NCI-H1092 (cell line): ENCODE measurements at regions not wholly inside any gene's neighbourhood (a gene's known extent, or its start where the extent isn't known, plus 50 kb on each side); places are given as distances from the start of the nearest gene placed in this dataset.

Experiments
- DNase-seq: peaks from one replicate; lab custom pipeline; 2025; lab: John Stamatoyannopoulos, UW

DNA sequence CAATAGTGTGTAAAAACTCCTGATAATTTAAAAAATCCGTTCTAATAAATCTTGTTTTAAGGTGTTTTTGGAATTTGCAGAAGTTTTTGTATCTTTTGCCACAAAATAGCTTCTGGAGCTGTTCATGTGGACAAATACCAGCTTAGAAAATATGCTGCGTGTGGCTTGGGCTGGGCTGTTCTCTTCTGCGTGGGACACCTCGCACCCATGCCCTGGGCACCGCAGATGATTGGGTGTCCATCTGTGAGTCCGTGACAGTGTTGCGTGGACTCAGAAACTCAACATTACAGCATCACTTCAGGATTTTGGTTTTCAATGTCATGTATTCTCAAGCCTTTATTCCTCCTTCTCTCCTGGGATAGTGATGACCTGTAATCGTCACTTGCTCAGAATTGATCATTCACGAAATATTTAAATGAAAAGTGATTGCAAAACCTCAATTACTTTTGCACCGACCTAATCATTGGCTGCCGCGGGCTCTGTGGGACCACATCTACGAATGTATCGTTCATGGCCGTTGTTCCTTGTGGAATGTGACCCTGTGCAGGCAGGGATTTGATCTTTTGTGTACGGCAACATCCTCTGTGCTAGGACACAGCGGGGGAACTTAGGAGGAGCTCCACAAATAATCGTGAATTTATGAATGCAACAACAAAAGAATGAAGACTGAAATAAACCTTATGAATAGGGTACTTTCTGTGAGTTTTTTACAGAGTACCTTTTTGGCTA lies 210.3 kb upstream of the FOXF1 start:
- DNase-seq: no peak

DNA sequence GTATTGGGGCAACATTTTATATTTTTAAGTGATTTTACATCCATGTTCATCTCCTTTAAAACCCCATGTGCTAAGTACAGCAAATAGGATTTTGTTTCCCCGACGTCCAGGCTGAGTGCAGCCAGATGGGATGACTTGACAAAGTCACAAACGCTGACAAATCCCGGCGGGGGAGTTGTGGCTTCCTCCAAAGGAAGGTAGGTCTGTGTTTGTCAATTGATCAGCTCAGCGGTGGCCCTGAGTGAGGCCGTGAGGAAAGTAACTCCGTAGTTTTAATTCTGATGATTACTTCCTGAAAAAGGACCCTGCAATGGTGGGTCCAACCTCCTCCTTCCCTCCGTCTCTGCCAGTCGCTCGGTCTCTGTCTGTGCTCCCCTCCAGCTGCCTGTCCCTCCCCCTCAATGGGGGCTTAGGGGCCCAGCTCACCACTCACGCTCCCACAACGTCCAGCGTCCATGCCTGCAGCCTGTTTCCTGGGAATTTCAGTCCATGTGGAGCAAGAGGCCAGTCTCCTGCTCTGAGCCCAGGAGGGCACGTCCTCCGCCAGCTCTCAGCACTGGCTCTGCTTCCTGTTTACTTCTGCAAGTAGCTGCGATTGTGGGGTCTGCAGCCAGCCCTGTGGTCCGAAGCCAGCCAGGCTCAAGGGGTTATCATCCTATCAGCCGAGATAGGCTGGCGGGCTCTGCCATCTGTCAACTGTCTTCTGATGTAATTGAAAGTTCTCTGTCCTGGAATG lies 209.4 kb upstream of the FOXF1 start:
- DNase-seq: no peak

DNA sequence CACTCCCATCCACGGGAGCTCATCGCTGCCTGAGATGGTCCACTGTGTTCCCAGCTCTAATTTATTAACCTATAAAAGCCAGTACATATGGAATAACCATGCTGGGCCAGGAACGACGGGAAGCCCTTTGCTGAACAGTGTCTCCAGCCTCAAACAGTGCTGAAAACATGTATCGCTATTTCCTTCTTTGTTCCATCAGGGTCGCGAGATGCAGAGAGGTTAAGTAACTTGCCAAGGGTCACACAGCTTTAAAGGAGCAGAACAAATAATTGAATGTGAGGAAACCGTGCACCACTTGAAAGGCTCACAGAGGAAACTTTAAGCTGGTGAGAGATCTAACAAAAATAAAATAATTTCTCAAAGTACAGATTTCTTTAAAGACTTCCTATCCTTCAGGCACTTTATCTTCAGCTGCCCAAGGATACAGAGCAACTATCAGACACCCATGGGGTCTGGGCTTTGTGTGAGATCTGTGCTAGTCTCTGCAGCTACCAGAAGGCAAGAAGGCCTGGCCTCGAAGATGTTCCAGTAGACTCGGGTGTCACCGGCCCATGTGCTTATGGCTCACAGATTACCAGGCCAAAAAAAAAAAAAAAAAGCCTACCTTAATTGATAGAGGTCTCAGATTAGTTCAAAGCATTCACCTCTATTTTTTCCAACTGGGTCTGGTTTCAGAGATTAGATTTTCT lies 207.8 kb upstream of the FOXF1 start:
- DNase-seq: no peak

DNA sequence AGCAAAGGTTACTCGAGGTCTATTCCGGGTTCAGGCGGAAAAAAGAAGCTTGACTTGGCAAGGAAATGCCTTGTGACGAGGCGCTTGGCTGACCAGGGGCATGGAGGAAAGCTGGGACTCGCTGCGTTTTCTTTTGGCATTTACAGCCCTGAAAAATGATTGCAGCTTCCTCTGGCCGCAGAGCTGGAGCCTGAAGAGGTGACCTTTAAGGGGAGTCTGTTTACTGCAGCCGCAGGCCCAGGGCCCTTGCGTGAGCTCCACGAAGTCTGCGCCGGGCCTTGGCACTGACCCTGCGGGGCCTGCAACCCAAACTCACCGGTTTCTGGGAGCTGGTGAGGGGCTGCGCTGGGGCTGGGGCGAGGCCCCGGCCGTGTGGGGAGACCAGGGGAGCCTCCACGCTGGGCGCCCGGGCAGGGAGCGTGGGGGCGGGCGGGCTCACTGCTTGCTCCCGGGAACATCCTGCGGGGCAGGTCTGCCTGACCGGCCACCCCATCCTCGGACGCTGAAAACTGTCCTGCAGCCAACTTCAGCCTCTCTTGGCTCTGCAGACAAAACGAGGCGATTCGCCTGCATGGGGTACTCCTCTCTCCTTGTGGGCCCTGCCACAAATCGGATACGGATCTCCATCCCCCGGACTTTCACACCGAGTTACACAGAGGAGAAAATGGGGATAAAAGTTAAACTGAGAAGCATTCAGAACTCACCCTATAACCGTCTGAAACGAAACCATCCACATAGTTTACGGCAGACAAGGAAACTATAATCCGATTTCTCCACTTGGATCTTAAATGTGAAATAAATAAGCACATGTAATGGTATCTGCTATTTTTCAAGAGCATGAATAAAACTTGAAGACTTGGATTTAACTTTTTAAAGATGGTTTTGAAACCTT lies 206.3 kb upstream of the FOXF1 start:
- DNase-seq: no peak

DNA sequence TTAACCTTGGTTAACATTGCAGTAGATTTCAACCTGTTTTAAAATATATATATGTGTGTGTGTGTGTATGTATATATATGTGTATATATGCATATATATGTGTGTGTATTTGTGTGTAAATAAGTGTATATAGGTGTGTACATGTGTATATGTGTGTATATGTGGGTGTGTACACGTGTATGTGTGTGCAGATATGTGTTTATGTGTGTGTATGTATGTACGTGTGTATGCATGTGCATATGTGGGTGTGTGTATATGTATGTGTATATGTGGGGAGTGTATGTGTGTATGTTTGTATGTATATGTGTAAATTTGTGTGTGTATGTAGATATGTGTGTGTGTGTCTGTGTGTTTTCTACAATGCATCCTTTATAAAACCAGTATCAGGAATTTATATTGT lies 205.5 kb upstream of the FOXF1 start:
- DNase-seq: no peak

DNA sequence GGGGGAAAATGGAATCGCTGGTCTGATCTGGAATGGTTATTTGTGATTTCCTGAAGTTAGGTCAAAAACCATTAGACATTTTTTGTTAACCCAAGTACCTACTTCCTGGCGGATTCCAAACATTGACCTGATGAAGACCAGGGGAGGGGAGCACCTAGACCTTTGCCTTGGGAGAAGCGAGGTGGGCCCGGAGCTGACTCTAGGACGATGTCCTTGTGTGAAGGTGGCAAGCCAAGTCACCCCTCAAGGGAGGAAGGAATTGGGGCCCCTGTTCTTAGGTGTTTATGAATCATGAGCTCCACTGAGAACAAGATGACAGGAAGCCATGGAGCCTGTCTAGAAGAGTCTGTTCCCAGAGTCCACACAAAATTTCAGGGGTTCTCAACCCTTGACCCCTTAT lies 204.9 kb upstream of the FOXF1 start:
- DNase-seq: no peak

DNA sequence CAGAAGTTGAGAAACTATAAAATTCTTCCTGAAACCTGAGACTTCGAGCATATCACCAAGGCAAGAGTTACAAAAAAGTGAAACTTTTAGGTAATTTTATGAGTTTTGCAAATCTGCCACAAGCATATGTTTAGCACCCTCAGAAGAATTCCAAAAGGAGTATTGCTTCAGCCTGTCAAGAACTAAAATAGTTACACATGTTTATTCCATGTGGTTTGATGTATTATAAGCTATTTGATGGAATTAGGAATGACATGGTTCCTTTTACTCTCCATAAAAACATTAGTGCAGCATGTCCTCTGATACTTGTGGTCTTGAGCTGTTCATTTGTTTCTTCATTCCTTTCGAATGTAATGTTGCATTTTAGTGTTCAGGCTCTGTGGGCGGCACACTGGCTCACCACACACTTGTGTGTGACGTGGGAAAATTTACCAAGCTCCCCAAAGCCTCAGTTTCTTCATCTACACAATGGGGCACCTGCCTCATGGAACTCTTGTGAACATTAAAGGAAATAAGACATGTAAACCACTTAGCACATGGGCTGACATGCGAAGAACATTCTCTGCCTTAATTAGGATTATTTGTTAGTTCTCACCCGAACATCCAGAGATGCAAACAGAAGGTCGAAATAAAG lies 204.2 kb upstream of the FOXF1 start:
- DNase-seq: no peak

DNA sequence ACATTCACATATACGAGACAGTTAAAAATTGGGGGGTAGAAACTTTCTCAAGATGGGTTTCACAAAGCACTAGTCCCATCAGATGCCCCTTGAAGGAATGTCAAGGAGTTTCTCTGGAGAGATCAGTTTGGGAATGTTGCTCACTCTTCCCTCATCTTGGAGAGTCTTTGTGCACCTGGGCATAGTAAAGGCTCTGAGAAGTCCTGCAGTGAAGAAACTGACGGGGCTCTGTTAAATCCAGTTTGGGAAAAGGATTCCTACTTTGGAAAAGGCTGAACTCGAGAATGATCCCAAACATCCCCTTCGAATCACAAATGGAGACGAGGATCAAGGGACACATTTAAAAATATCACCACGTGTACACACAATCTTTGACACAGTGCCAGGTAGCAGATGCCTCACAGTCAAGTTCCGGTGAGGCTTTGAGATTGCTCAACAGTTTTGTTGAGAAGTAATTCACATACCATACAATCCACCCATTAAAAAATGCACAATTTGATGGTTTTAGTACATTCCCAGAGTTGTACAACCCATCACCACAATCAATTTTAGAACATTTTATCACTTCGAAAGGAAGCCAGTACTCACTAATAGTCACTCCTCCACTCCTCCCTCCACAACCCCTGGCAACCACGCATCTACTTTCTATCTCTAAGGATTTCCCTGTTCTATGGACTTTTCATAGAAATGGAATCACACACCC lies 203.4 kb upstream of the FOXF1 start:
- DNase-seq: no peak

DNA sequence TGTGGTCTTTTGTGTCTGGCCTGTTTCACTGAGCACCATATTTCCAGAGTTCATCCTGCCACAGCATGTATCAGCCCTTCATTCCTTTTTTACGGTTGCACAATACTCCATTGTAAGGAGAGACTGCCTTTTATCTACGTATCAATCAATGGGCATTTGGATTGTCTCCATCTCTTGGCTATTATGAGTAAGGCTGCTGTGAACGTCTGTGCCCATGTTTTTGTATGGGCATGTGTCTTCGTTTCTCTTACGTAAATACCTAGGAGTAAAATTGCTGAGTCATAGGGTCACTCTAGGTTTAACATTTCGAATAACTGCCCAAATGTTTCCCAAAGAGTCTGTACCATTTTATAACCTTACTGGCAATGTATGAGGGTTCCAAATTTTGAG lies 202.8 kb upstream of the FOXF1 start:
- no peak for DNase-seq

DNA sequence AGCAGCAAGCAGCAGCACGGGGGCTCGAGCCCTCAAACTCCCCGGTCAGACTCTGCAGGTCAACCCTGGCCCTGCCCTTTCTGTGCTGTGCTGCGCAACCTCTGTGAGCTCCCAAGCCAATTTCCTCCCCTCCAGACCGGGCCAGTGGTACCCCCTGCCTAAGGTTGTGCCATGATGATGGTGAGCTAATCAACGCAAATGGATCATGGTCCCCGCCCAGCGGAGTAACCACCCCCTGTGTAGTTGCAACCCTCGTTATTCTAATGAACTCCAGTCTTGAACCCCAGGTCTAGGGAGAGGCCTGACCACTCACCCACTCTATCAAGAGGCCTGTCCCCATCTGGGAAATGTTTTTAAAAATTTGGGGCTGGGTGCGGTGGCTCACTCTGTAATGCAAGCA lies 201.8 kb upstream of the FOXF1 start:
- DNase-seq: no peak

DNA sequence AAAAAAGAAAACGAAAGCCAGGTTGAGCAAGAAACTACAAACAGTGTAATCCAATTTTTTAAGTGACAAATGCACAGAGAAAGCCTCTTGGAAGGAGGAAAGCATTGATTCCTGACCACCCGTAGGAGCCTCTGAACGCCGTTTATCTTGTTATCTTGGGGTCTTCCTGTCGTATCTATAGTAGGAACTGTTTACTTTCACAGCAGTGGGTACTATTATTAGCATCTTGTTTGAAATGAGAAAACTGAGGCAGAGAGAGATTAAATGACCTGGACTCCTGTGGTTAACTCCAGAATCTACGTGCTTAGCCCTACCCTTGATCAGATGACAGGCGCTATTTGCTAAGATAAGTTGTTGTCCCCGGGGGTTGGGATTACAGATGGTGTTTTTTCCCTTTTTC lies 196.7 kb upstream of the FOXF1 start:
- DNase-seq: no peak

DNA sequence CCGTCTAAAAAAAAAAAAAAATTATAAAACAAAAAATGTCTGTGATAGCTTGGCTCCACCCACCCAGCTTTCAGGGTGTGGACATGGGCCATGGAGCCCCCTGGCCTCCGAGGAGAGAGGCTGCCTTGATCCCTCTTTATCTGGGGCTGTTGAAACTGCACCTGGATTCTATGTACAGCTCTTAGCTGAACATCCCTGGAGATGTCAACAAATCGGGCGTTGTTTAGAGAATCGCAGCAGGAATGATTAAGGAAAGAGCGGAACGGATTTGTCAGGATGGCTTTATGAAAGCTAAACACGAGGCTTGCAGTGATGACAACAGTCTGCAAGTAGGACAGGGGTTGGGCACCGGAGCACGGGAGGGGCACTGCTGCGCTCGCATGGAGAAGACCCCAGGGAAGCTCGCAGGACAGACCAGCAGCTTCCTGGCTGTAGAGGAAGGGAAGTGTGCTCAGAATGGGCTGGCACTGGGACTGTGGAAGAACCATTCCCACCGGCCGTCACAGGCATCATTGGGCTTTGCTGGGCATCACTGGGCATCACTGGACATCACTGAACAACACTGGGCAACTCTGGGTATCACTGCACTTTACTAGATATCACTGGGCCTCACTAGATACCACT lies 195.8 kb upstream of the FOXF1 start:
- no peak for DNase-seq

DNA sequence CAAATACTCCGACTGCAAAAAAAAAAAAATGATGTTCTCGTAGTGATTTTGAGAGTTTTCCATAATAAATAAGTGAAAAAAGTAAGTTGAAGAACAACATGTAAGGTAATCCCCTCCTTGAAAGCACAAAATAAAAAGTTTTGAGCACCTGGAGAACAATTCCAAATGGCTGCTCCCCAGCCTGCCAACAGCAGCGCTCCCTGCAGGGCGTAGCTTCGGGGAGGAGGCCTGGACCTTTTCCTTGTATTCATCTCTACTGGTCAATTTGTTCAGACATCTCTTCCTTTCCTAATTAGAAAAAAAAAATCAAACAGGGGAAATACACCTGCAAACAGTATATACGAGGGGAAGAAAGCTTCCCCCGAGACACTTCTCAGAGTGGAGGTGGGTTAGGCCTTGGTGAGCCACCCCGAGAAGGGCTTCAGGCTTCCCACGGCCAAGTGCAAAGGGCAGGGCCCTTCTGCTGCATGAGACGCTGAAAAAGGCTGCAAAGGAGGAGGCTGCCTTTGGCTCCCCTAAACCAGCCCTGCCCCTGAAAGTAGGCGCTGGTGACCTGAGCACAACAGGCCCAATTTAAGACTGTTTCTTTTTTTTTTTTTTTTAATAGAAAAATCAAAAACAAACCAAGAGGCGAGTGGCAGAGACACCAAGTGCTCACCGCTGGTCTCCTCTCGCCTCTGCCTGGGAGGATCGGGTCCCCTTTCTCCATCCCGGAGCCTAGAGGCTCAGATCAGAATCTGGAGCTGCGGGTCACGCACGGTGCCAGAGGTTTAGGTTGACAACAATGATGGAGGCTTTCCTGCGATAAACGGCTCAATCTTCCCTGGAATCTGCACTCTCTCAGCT lies 193.1 kb upstream of the FOXF1 start:
- DNase-seq: no peak

DNA sequence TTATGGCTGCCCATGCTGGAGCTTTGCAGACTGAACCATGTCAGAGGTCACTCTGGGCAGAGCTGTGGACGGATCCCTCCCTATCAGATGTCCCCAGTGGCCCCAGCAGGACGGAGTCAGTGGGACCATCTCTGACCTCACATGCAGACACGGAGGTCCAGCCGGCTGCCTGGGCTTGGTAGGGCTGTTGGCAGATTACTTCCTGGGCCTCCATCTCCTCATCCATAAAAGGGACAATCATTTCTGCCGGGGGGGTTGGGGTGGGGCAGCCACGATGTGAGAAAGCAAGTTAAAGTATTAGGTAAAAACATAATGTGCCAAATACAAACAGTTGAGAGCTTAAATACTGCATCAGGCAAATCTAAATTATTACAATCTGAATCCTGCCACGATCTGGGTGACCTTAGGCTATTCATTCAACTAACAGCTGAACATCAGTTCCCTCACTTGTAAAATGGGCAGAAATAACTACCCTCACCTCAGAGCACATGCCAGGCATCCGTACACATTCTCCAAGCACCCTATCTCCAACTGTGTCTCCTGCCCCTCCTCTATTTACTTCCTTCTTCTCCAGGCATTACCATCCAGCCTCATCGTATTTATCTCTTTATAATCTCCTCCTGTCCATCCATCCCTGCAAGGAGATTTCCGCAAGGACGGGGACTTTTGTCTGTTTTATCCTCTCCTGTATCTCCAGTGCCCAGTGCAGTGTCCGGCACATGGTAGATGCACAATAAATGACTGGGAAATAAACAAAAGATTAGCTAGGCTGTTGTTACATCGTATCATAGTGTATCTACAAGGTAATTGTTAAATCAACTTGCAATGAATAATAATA lies 192.3 kb upstream of the FOXF1 start:
- DNase-seq: no peak

DNA sequence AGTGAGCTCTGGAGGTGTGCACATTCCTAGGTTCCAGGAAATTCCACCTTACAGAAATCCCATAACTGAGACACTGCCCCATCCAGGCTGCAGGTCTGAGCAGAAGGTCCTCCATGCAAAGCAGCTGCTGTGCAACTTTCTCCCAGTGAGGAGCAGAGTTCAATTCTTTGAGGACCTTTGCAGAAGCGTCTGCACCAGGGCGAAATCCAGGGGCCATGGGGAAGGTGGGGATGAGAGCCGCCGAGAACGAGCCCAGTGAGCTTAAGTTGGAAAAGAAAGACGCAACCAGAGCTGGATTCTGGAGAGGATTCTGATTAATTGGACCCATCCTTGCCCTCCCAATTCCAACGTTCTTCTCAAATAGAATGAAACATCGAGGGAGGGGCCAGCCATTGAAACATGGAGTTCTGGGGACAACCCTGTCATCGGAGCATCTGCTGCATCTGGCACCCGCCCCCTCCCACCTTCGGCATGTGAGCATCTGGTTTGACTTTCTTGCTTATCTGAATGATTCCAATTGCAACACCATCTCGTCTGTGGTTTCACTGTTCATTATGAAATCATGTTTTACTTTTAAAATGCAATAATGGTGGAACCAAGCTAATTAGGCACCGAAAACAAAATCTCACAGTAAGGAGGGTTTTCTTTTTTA lies 190.6 kb upstream of the FOXF1 start:
- DNase-seq: no peak

DNA sequence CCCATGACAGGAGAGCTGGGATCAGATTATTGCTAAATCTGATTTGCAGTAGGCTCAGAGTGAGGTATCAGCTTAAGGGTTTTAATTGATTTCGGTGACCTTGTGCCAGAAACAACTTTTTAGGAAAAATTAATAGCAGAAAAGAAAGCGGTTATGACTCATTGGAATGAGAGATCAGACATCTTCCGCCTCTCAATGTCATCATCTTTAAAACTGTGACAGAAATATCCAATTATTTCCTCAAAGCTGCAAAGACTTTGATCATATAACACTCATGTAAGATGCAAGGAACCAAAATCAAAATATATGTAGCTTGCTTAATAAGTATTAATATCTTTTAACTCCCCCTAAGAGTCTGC lies 190.1 kb upstream of the FOXF1 start:
- no peak for DNase-seq

DNA sequence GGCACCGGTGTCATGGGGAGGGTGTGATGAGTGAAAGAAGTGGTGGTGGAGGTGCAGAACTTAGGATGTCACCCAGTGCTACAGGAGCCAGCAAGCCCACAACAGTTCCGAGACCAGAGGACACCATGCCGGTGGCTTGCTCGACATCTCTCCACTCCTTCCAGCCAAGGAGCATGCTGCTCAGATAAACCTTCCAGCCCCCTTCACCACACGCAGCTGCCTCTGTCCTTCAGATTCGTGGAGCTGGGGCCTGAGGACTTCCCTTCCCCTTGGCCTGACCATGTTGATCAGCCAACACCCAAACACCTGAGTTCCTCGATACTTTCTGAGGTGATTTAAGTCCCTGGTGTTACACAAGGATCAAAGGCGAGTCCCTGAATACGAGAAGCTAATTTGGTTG lies 188.8 kb upstream of the FOXF1 start:
- DNase-seq: no peak

DNA sequence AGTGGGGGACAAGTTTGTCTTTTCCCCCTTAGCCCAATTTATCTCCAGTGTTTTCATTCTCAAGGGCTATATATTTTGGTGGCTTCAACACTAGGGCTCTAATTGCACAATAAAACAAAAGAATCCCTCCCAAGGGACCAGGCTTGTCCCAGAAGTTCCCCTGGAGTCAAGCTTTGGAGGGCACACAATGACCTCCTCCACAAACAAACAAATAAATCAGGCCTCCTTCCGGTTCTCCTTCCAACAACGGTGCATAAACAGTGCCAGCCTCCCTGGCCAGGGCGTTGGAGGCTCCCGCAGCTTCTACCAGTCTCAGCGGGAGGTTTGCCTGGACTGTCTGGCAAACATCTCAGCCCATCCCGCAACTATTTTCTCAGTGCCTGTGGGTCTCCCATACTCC lies 188.0 kb upstream of the FOXF1 start:
- DNase-seq: no peak
